Adrenal gland (tissue), 5 donors: ENCODE measurements at regions not wholly inside any gene's neighbourhood (a gene's known extent, or its start where the extent isn't known, plus 50 kb on each side); places are given as distances from the start of the nearest gene placed in this dataset.

Experiments
- POLR2A ChIP-seq, 2 donors: fragments of 450-650 bp; IDR thresholded peaks; one replicate each; pipeline ENCODE4 v1.6.1; 2017; ENCODE audit warnings: antibody characterized with exemption in 2 of 2, mild to moderate bottlenecking in 2 of 2, moderate library complexity in 1 of 2
- TF ChIP-seq, protein P1 (sequence below), 6 experiments: fragments of 450-650 bp in 4 of 6; fragments of 200-600 bp in 2 of 6; sonication (generic) in 1 of 6; IDR thresholded peaks; 1 replicate in 5 of 6; 2 replicates in 1 of 6; pipeline versions ENCODE4 v1.5.1 to v1.8.0; 2016 to 2021; ENCODE audit warnings: antibody characterized with exemption in 6 of 6, mild to moderate bottlenecking in 2 of 6, moderate library complexity in 1 of 6
- donor health status: DM: no; HTN: no; CAD: no.

DNA sequence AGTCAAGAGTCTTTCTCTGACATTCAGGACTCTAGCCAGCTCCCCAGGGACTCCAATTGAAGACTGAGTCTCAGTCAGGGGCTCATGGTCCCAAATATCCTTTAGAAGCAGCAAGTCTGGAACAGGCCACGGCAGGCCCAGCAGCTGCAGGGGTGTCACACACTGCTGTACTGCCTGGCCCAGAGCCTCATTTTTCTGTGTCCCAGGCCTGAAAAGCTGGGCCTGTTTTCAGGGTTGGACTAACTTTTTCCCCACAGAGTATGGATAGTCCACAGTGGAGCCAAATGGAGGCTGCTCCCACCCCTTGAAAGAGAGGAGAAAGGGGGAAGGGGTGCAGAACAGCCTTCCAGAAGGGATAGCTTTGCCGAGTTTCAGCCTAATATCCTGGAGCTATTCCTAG is 146.8 kb upstream of the NALF2 start:
- TF ChIP-seq POLR2A (IDR thresholded peaks at IDR 0.05), result no peak
- TF ChIP-seq, protein P1, sequence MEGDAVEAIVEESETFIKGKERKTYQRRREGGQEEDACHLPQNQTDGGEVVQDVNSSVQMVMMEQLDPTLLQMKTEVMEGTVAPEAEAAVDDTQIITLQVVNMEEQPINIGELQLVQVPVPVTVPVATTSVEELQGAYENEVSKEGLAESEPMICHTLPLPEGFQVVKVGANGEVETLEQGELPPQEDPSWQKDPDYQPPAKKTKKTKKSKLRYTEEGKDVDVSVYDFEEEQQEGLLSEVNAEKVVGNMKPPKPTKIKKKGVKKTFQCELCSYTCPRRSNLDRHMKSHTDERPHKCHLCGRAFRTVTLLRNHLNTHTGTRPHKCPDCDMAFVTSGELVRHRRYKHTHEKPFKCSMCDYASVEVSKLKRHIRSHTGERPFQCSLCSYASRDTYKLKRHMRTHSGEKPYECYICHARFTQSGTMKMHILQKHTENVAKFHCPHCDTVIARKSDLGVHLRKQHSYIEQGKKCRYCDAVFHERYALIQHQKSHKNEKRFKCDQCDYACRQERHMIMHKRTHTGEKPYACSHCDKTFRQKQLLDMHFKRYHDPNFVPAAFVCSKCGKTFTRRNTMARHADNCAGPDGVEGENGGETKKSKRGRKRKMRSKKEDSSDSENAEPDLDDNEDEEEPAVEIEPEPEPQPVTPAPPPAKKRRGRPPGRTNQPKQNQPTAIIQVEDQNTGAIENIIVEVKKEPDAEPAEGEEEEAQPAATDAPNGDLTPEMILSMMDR (IDR thresholded peaks at IDR 0.05), result no peak
